Astrocyte (in vitro differentiated cells and primary cell): ENCODE measurements at regions not wholly inside any gene's neighbourhood (a gene's known extent, or its start where the extent isn't known, plus 50 kb on each side); places are given as distances from the start of the nearest gene placed in this dataset.

Source experiments
- CTCF ChIP-seq: IDR thresholded peaks from 2 replicates; pipeline ENCODE4 v1.5.1; 2011; ENCODE audit warnings: low read depth, mild to moderate bottlenecking, inconsistent platforms, low read length, moderate library complexity; ENCODE audit not compliant: insufficient read depth
- EZH2 ChIP-seq: IDR thresholded peaks from 2 replicates; pipeline ENCODE4 v1.6.1; 2012; ENCODE audit warnings: mild to moderate bottlenecking, low read length, inconsistent platforms; ENCODE audit not compliant: insufficient read depth

- TF ChIP-seq CTCF = no peak
- TF ChIP-seq EZH2 = no peak
These were observed 230.1 kb upstream of the GJB5 start for GRCh38 chr1:34524783-34525182.
